Heart left ventricle (tissue), 13 donors: ENCODE measurements at regions not wholly inside any gene's neighbourhood (a gene's known extent, or its start where the extent isn't known, plus 50 kb on each side); places are given as distances from the start of the nearest gene placed in this dataset.

Experiments used
- POLR2A ChIP-seq, 2 donors: fragments of 450-650 bp; IDR thresholded peaks; one replicate each; pipeline ENCODE4 v1.6.1; 2017; ENCODE audit warnings: antibody characterized with exemption in 2 of 2, mild to moderate bottlenecking in 2 of 2, moderate library complexity in 2 of 2
- TF ChIP-seq, protein P1 (sequence below), 12 donors: fragments of 200-600 bp; sonication (generic) in 4 of 12; IDR thresholded peaks; one replicate each; pipeline versions ENCODE4 v1.5.0 to v1.8.0; 2018 to 2022; ENCODE audit warnings: antibody characterized with exemption in 12 of 12, mild to moderate bottlenecking in 5 of 12
- donor health status: ischemic (EF 13 %, LVEDD 7.1; RV severe dilation, severe dysfunction).
- donor health status: DM: no; HTN: yes; CAD: no.
- donor health status: DM: no; HTN: no; CAD: no.
- donor health status: ischemic (EF 25% LVEDD 6.9; RV normal size, moderate dysfunction).
- donor health status: ischemic (EF 25% LVEDD 5.7; RV mildly dilated, moderate dysfunction).
- donor health status: ischemic (EF 35%, LVEDD 5.7; RV mildly dilated, moderate dysfunction).
- donor health status: nonischemic (EF 11% LVEDD 7.7; RV severe dilation, severe dysfunction).
- donor health status: DM: yes; HTN: yes; CAD: no.
- donor health status: PGD.
- donor health status: ischemic (EF 29% LVEDD 5.4; RV normal size, mild dysfunction).
- donor health status: nonischemic (EF 23%, LVEDD 6.1; RV moderate dilation, normal function).

DNA sequence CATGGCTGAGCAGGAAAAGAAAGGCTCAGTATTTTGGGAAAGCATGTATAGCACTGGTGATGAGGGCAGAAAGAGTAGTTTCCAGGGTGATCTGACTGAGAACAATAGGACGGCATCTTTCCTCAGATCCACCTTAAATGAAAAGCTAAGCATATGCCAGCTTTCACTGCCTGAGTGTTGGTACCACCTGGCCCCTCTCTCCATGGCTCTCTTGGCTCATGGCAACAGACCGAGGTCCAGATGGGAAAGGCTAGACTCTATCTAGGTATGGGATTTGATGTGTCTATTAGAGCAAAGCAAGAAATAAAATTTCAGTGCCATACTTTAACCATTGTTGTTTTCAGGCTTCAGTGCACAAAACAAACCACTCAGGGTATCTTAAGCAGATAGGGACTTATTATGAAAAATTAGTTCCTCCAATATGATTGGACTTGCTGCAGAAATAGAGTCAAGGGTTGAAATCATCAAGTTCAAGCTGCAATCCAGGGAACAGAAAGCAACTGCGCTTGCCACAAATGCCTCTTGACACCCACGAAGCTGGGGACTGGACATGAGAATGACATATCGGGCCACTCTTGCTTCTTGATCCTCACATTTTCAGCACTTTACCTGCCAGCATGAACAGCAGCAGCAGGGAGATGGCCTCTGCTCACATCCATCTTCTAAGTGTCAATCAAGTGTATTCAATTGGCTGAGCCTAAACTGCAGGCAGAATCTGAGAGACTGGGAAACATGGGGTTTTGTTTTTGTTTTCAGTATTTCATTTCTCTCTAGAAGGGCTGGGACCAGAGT lies 64.0 kb upstream of the SNX19 start:
- TF ChIP-seq, protein P1, sequence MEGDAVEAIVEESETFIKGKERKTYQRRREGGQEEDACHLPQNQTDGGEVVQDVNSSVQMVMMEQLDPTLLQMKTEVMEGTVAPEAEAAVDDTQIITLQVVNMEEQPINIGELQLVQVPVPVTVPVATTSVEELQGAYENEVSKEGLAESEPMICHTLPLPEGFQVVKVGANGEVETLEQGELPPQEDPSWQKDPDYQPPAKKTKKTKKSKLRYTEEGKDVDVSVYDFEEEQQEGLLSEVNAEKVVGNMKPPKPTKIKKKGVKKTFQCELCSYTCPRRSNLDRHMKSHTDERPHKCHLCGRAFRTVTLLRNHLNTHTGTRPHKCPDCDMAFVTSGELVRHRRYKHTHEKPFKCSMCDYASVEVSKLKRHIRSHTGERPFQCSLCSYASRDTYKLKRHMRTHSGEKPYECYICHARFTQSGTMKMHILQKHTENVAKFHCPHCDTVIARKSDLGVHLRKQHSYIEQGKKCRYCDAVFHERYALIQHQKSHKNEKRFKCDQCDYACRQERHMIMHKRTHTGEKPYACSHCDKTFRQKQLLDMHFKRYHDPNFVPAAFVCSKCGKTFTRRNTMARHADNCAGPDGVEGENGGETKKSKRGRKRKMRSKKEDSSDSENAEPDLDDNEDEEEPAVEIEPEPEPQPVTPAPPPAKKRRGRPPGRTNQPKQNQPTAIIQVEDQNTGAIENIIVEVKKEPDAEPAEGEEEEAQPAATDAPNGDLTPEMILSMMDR (IDR thresholded peaks at IDR 0.05), result no peak
- TF ChIP-seq POLR2A (IDR thresholded peaks at IDR 0.05), result no peak
